ENCODE measurements at regions not wholly inside any gene's neighbourhood (a gene's known extent, or its start where the extent isn't known, plus 50 kb on each side); places are given as distances from the start of the nearest gene placed in this dataset.

- no peak overlapping the region for H3K27ac ChIP-seq
- intact Hi-C loops (cut with DNase I), result no loop called here
- no peak overlapping the region for H3K4me3 ChIP-seq (replicated peaks in 1 of 3)
These were observed 94.2 kb upstream of the SSTR1 start for GRCh38 chr14:38113546-38113945.

GRCh38 chr14:38116895-38117294, 90.8 kb upstream of the SSTR1 start:
- H3K4me3 ChIP-seq (replicated peaks in 1 of 3), result no peak overlapping the region
- no peak for DNase-seq
- H3K27me3 ChIP-seq, result no peaks in the 10 kb centered on the region
- H3K27ac ChIP-seq, result no peak overlapping the region
- H3K36me3 ChIP-seq, result no peaks in the 10 kb centered on the region
- H3K9me3 ChIP-seq, result no peaks in the 10 kb centered on the region
- H3K4me1 ChIP-seq, result no peaks in the 10 kb centered on the region
- TF ChIP-seq POLR2A (IDR thresholded peaks at IDR 0.05), result no peak
- no peak for TF ChIP-seq CTCF (IDR thresholded peaks at IDR 0.05)
- intact Hi-C loops (cut with DNase I), result no loop called here

More at GRCh38 chr14:38113546-38113945, 94.2 kb upstream of the SSTR1 start:
- Histone ChIP-seq H3K4me1 (no peaks in the 10 kb centered on the region), H3K27me3 (no peaks in the 10 kb centered on the region), H3K9me3 (no peaks in the 10 kb centered on the region), H3K36me3 (no peaks in the 10 kb centered on the region)
- DNase-seq, result no peak
- TF ChIP-seq CTCF (IDR thresholded peaks at IDR 0.05), result no peak
- TF ChIP-seq POLR2A (IDR thresholded peaks at IDR 0.05), result no peak

- Histone ChIP-seq H3K27ac (no peak overlapping the region), H3K4me3 (replicated peaks in 1 of 3) (no peak overlapping the region), H3K9me3 (no peaks in the 10 kb centered on the region), H3K4me1 (no peaks in the 10 kb centered on the region), H3K27me3 (no peaks in the 10 kb centered on the region), H3K36me3 (no peaks in the 10 kb centered on the region)
- DNase-seq, result no peak
- TF ChIP-seq POLR2A (IDR thresholded peaks at IDR 0.05) (no peak), CTCF (IDR thresholded peaks at IDR 0.05) (no peak)
- intact Hi-C loops (cut with DNase I), result no loop called here
- 90 to 95% methylated on average over 2 of the region's 2 CpGs for WGBS, 2 donors
These were observed 87.6 kb upstream of the SSTR1 start for GRCh38 chr14:38120109-38120508.

GRCh38 chr14:38121320-38122020, 86.2 kb upstream of the SSTR1 start:
- DNase-seq, result no peak
- H3K4me1 ChIP-seq, result no peaks in the 10 kb centered on the region
- intact Hi-C loops (cut with DNase I), result no loop called here
- H3K4me3 ChIP-seq (replicated peaks in 1 of 3), result no peak overlapping the region
- TF ChIP-seq CTCF (IDR thresholded peaks at IDR 0.05) (no peak), POLR2A (IDR thresholded peaks at IDR 0.05) (no peak)
- no peak overlapping the region for H3K27ac ChIP-seq
- no peaks in the 10 kb centered on the region for H3K36me3 ChIP-seq
- H3K27me3 ChIP-seq, result no peaks in the 10 kb centered on the region
- H3K9me3 ChIP-seq, result no peaks in the 10 kb centered on the region
- 66 to 76% methylated on average over 4 of the region's 4 CpGs for WGBS, 2 donors

GRCh38 chr14:38122241-38122640, 85.5 kb upstream of the SSTR1 start:
- Histone ChIP-seq H3K27ac (no peak overlapping the region), H3K4me1 (no peaks in the 10 kb centered on the region), H3K9me3 (no peaks in the 10 kb centered on the region), H3K27me3 (no peaks in the 10 kb centered on the region), H3K36me3 (no peaks in the 10 kb centered on the region), H3K4me3 (replicated peaks in 1 of 3) (no peak overlapping the region)
- no peak for DNase-seq
- TF ChIP-seq POLR2A (IDR thresholded peaks at IDR 0.05), result no peak
- no peak for TF ChIP-seq CTCF (IDR thresholded peaks at IDR 0.05)
- intact Hi-C loops (cut with DNase I), result no loop called here
- 94 to 96% methylated on average over 5 of the region's 5 CpGs for WGBS, 2 donors
